Brain microvascular endothelial cell (primary cell): ENCODE measurements at regions not wholly inside any gene's neighbourhood (a gene's known extent, or its start where the extent isn't known, plus 50 kb on each side); places are given as distances from the start of the nearest gene placed in this dataset.

Experiments
- DNase-seq: peaks from one replicate; pipeline ENCODE4 v3.0.0-alpha.2; 2020
- H3K27ac ChIP-seq: fragments of 250-450 bp; sonication (Bioruptor Pico); 2 replicates; pipeline ENCODE4 v1.5.1; 2020; ENCODE audit warnings: mild to moderate bottlenecking, moderate library complexity
- H3K27me3 ChIP-seq: fragments of 250-450 bp; sonication (Bioruptor Pico); replicated peaks from 2 replicates; pipeline ENCODE4 v1.5.1; 2020; ENCODE audit warnings: mild to moderate bottlenecking
- H3K36me3 ChIP-seq: fragments of 250-450 bp; sonication (Bioruptor Pico); replicated peaks from 2 replicates; pipeline ENCODE4 v1.5.1; 2020; ENCODE audit warnings: mild to moderate bottlenecking
- H3K4me3 ChIP-seq: 2 replicates; pipeline ENCODE4 v1.5.1; 2011; ENCODE audit warnings: low read depth, mild to moderate bottlenecking, control low read depth, low read length, moderate library complexity
- CTCF ChIP-seq: IDR thresholded peaks from 2 replicates; pipeline ENCODE4 v1.5.1; 2011; ENCODE audit warnings: low read depth, mild to moderate bottlenecking, moderate library complexity, low read length, control low read depth, inconsistent platforms; ENCODE audit errors: missing control alignments
- in situ Hi-C: cut with HindIII; loops from 2 replicates; pipeline ENCODE4 v1.10.0; 2017; ENCODE audit warnings: low sequenced_read_pairs, low pct_ligation_motif_present

- in situ Hi-C loops = no loop called here
- Histone ChIP-seq H3K36me3 (no peaks in the 10 kb centered on the region), H3K4me3 (no peak overlapping the region), H3K27ac (no peak overlapping the region), H3K27me3 (no peaks in the 10 kb centered on the region)
- no peak for TF ChIP-seq CTCF
- no peak for DNase-seq
These were observed 506.9 kb downstream of the OCA2 start for GRCh38 chr15:27592036-27592760.
